H1 (cell line): ENCODE measurements at regions not wholly inside any gene's neighbourhood (a gene's known extent, or its start where the extent isn't known, plus 50 kb on each side); places are given as distances from the start of the nearest gene placed in this dataset.

Experiments
- CTCF ChIA-PET: fragments of 300-600 bp; sonication (Branson Sonifier 250); formaldehyde crosslinking; loops from one replicate; lab custom pipeline; 2021; ENCODE audit not compliant: partially characterized antibody; lab: Charles Lee
- POLR2A ChIA-PET: fragments of 300-600 bp; sonication (Branson Sonifier 250); formaldehyde crosslinking; loops from one replicate; lab custom pipeline; 2021; ENCODE audit warnings: inconsistent platforms; ENCODE audit not compliant: partially characterized antibody; lab: Charles Lee
- DNase-seq, 2 experiments: peaks; one replicate each; pipeline versions ENCODE4 v3.0.0 to v3.0.0-alpha.2; 2010 to 2022; ENCODE audit warnings: low spot score in 2 of 2, low read depth in 1 of 2, mixed read lengths in 1 of 2
- FAIRE-seq: peaks from 2 replicates; lab custom pipeline; 2011; peaks lifted over from hg19 to GRCh38; lab: Jason Lieb, UNC
- H2AFZ ChIP-seq: 2 replicates; pipeline ENCODE4 v1.8.1; 2012; ENCODE audit warnings: low read length, inconsistent platforms
- H2AK5ac ChIP-seq: 2 replicates; pipeline ENCODE4 v1.6.1; 2013; ENCODE audit warnings: low read depth, low read length
- H2BK120ac ChIP-seq: replicated peaks from 2 replicates; pipeline ENCODE3; 2013; ENCODE audit warnings: low read depth, low read length, inconsistent platforms
- H2BK12ac ChIP-seq: 2 replicates; pipeline ENCODE4 v1.6.1; 2013; ENCODE audit warnings: low read depth, low read length
- H2BK15ac ChIP-seq: 2 replicates; pipeline ENCODE4 v1.6.1; 2013; ENCODE audit warnings: low read length
- H2BK20ac ChIP-seq: 2 replicates; pipeline ENCODE4 v1.6.1; 2013; ENCODE audit warnings: low read length
- H2BK5ac ChIP-seq: 2 replicates; pipeline ENCODE4 v1.6.1; 2013; ENCODE audit warnings: low read depth, low read length
- H3K14ac ChIP-seq: 2 replicates; pipeline ENCODE4 v1.6.1; 2013; ENCODE audit warnings: inconsistent platforms; ENCODE audit not compliant: insufficient read length
- H3K18ac ChIP-seq: 2 replicates; pipeline ENCODE4 v1.6.1; 2013; ENCODE audit warnings: low read length; ENCODE audit errors: extremely low read depth
- H3K23ac ChIP-seq: 2 replicates; pipeline ENCODE4 v1.6.1; 2013; ENCODE audit warnings: inconsistent platforms; ENCODE audit not compliant: insufficient read length
- H3K23me2 ChIP-seq: 2 replicates; pipeline ENCODE4 v1.6.1; 2013; ENCODE audit warnings: low read depth, low read length
- H3K27ac ChIP-seq: 2 replicates; pipeline ENCODE4 v1.6.1; 2011; ENCODE audit warnings: low read depth, low read length, inconsistent platforms
- H3K27me3 ChIP-seq, 4 experiments: replicated peaks in 1 of 4; 1 replicate in 1 of 4; 2 replicates in 3 of 4; pipeline versions ENCODE4 v1.6.1 to v1.8.1; 2011 to 2013; ENCODE audit warnings: low read length in 3 of 4, mild to moderate bottlenecking in 3 of 4, inconsistent platforms in 2 of 4, mixed read lengths in 2 of 4, moderate library complexity in 1 of 4; ENCODE audit not compliant: control insufficient read depth in 3 of 4, insufficient read depth in 3 of 4; ENCODE audit errors: extremely low read depth in 1 of 4
- H3K36me3 ChIP-seq, 4 experiments: 2 replicates each; pipeline versions ENCODE4 v1.6.1 to v1.8.1; 2011 to 2013; ENCODE audit warnings: mild to moderate bottlenecking in 4 of 4, low read length in 3 of 4, moderate library complexity in 2 of 4, control low read depth in 1 of 4, inconsistent platforms in 1 of 4; ENCODE audit not compliant: insufficient read depth in 4 of 4, control insufficient read depth in 2 of 4
- H3K4ac ChIP-seq: replicated peaks from 2 replicates; pipeline ENCODE3; 2013; ENCODE audit warnings: low read length, low read depth, mixed read lengths, inconsistent platforms; ENCODE audit not compliant: insufficient read length
- H3K4me1 ChIP-seq, 4 experiments: replicated peaks in 1 of 4; 1 replicate in 1 of 4; 2 replicates in 3 of 4; pipeline versions ENCODE4 v1.6.1 to v1.8.1; 2011 to 2013; ENCODE audit warnings: low read length in 3 of 4, inconsistent platforms in 2 of 4, mixed read lengths in 1 of 4; ENCODE audit not compliant: insufficient read depth in 4 of 4, control insufficient read depth in 3 of 4
- H3K4me2 ChIP-seq, 2 experiments: 2 replicates each; pipeline versions ENCODE4 v1.6.1 to v1.8.1; 2011 to 2013; ENCODE audit warnings: low read depth in 2 of 2, low read length in 2 of 2, control low read depth in 1 of 2, inconsistent platforms in 1 of 2, mild to moderate bottlenecking in 1 of 2; ENCODE audit not compliant: insufficient read depth in 1 of 2
- H3K4me3 ChIP-seq, 4 experiments: fragments of 200-600, 300-600 bp in 1 of 4; sonication (generic), shearing (Covaris generic), sonication (Bioruptor Twin) in 1 of 4; 2 replicates each; pipeline versions ENCODE4 v1.5.1 to v1.8.1; 2011 to 2016; ENCODE audit warnings: low read length in 4 of 4, low read depth in 3 of 4, control low read depth in 2 of 4, inconsistent platforms in 2 of 4, mild to moderate bottlenecking in 2 of 4, mixed read lengths in 1 of 4, moderate library complexity in 1 of 4; ENCODE audit not compliant: insufficient read depth in 2 of 4; ENCODE audit errors: extremely low read depth in 1 of 4
- H3K56ac ChIP-seq: replicated peaks from 2 replicates; pipeline ENCODE3; 2013; ENCODE audit warnings: low read depth, mild to moderate bottlenecking, mixed read lengths, low read length, inconsistent platforms; ENCODE audit not compliant: insufficient read length
- H3K79me1 ChIP-seq: 2 replicates; pipeline ENCODE4 v1.6.1; 2013; ENCODE audit warnings: low read depth, low read length, control low read depth
- H3K79me2 ChIP-seq, 2 experiments: 2 replicates each; pipeline versions ENCODE4 v1.6.1 to v1.8.1; 2012 to 2013; ENCODE audit warnings: low read length in 2 of 2, mild to moderate bottlenecking in 2 of 2, inconsistent platforms in 1 of 2; ENCODE audit not compliant: insufficient read depth in 2 of 2, control insufficient read depth in 1 of 2
- H3K9ac ChIP-seq, 4 experiments: replicated peaks in 1 of 4; 1 replicate in 1 of 4; 2 replicates in 3 of 4; pipeline versions ENCODE4 v1.6.1 to v1.8.1; 2011 to 2013; ENCODE audit warnings: low read depth in 3 of 4, low read length in 3 of 4, control low read depth in 2 of 4, mild to moderate bottlenecking in 2 of 4, moderate library complexity in 2 of 4, inconsistent platforms in 1 of 4; ENCODE audit errors: extremely low read depth in 1 of 4
- H3K9me3 ChIP-seq, 2 experiments: 2 replicates each; pipeline versions ENCODE4 v1.6.1 to v1.8.1; 2012 to 2013; ENCODE audit warnings: mild to moderate bottlenecking in 2 of 2, moderate library complexity in 2 of 2, control low read depth in 1 of 2, inconsistent platforms in 1 of 2, low read depth in 1 of 2, low read length in 1 of 2, mixed read lengths in 1 of 2; ENCODE audit not compliant: insufficient read depth in 2 of 2
- H4K20me1 ChIP-seq, 2 experiments: replicated peaks in 1 of 2; 2 replicates each; pipeline versions ENCODE3 to v1.8.1; 2011 to 2013; ENCODE audit warnings: inconsistent platforms in 2 of 2, low read length in 2 of 2, mild to moderate bottlenecking in 1 of 2; ENCODE audit not compliant: insufficient read depth in 2 of 2, control insufficient read depth in 1 of 2
- H4K5ac ChIP-seq: 2 replicates; pipeline ENCODE4 v1.6.1; 2013; ENCODE audit warnings: low read length, low read depth, mixed read lengths, inconsistent platforms; ENCODE audit not compliant: insufficient read length
- H4K8ac ChIP-seq: 2 replicates; pipeline ENCODE4 v1.8.0; 2013; ENCODE audit warnings: mild to moderate bottlenecking, moderate library complexity, low read length, inconsistent platforms; ENCODE audit not compliant: insufficient read depth; ENCODE audit errors: extremely low read depth
- H4K91ac ChIP-seq: replicated peaks from 2 replicates; pipeline ENCODE3; 2013; ENCODE audit warnings: low read length, mixed read lengths, inconsistent platforms; ENCODE audit not compliant: insufficient read length
- CEBPB ChIP-seq: IDR thresholded peaks from 2 replicates; pipeline ENCODE4 v1.6.1; 2012; ENCODE audit warnings: low read depth, low read length
- CREB1 ChIP-seq: IDR thresholded peaks from 2 replicates; pipeline ENCODE4 v1.6.1; 2012; ENCODE audit warnings: inconsistent platforms
- GABPA ChIP-seq: IDR thresholded peaks from 2 replicates; pipeline ENCODE4 v1.6.1; 2011; ENCODE audit warnings: mild to moderate bottlenecking, low read length, moderate library complexity, borderline replicate concordance; ENCODE audit not compliant: insufficient read depth
- RNF2 ChIP-seq: fragments of 200-900, 300-1000 bp; sonication (generic); IDR thresholded peaks from 2 replicates; pipeline ENCODE4 v1.7.1; 2016; ENCODE audit warnings: borderline replicate concordance, low read depth, mild to moderate bottlenecking, antibody characterized with exemption, low read length; ENCODE audit not compliant: poor library complexity, severe bottlenecking; ENCODE audit errors: missing control alignments
- WGBS, 2 experiments: shearing (Covaris generic) in 1 of 2; methylation state at CpG; one replicate each; pipeline versions ENCODE4 v1.1.6 to v1.1.7; 2013 to 2015; ENCODE audit warnings: low lambda C conversion rate in 2 of 2, mixed read lengths in 2 of 2, inconsistent platforms in 1 of 2, low coverage in 1 of 2, missing lambda C conversion rate in 1 of 2; ENCODE audit not compliant: insufficient replicate concordance in 2 of 2, insufficient coverage in 1 of 2, insufficient read length in 1 of 2; ENCODE audit errors: extremely low coverage in 1 of 2, missing lambda C conversion rate in 1 of 2; 5-methylcytosine and 5-hydroxymethylcytosine counted together

- Histone ChIP-seq H3K9ac (no peak overlapping the region), H3K56ac (no peak overlapping the region), H3K36me3 (no peaks in the 10 kb centered on the region), H3K4me2 (no peak overlapping the region), H2BK12ac (no peak overlapping the region), H4K5ac (no peak overlapping the region), H3K79me1 (no peaks in the 10 kb centered on the region), H3K14ac (no peak overlapping the region), H3K23ac (no peak overlapping the region), H3K23me2 (no peaks in the 10 kb centered on the region), H3K27me3 (no peaks in the 10 kb centered on the region), H3K4me3 (no peak overlapping the region), H4K8ac (no peak overlapping the region), H4K20me1 (no peaks in the 10 kb centered on the region), H3K18ac (no peak overlapping the region), H2BK120ac (no peak overlapping the region), H3K79me2 (no peaks in the 10 kb centered on the region), H2BK5ac (no peak overlapping the region), H2BK20ac (no peak overlapping the region), H4K91ac (no peak overlapping the region), H2AFZ (no peak overlapping the region), H2BK15ac (no peak overlapping the region), H2AK5ac (no peak overlapping the region), H3K9me3 (no peaks in the 10 kb centered on the region), H3K27ac (no peak overlapping the region), H3K4me1 (no peaks in the 10 kb centered on the region), H3K4ac (no peak overlapping the region)
- 88% methylated on average over 8 of the region's 8 CpGs; no CpG with 5 or more reads in 1 of the 2 experiments for WGBS, 2 experiments
- POLR2A ChIA-PET, result no interaction called here
- FAIRE-seq (no peak), DNase-seq (no peak)
- TF ChIP-seq CEBPB, result peak; percentile 34; the same call in 1 of the 2 replicates
- TF ChIP-seq GABPA, result no peak
- no peak for TF ChIP-seq CREB1
- no peak for TF ChIP-seq RNF2
- CTCF ChIA-PET, result interaction anchor here (0.7 kb wide), 1 partner anchor 18 kb away, joined by 3 read pairs; no protein-coding TSS in a partner anchor
These were observed 182.1 kb upstream of the KIRREL3 start for GRCh38 chr11:127182586-127183203.
